HepG2 (cell line): ENCODE measurements at regions not wholly inside any gene's neighbourhood (a gene's known extent, or its start where the extent isn't known, plus 50 kb on each side); places are given as distances from the start of the nearest gene placed in this dataset.

Experiments
- ATAC-seq: fragments of 200-7000 bp; cut with Tn5 transposase; 3 replicates; pipeline ENCODE4 v1.9.1; 2020; ENCODE audit warnings: mild to moderate bottlenecking, moderate library complexity
- BruUV-seq: library from RNA; stranded (reverse); fragments of 400-500 nt; replicated peaks from 2 replicates; lab custom pipeline; 2021; lab: Mats Ljungman, UMichigan
- CTCF ChIA-PET: fragments of 300-600 bp; formaldehyde crosslinking; extraction: SDS; loops from one replicate; lab custom pipeline; 2021; ENCODE audit warnings: low total read pairs, inconsistent platforms, low intra/inter-chr PET ratio; lab: Yijun Ruan, JAX
- POLR2A ChIA-PET: fragments of 350-600 bp; sonication (Branson Sonifier 250); formaldehyde crosslinking; loops from one replicate; lab custom pipeline; 2020; ENCODE audit warnings: antibody characterized with exemption, inconsistent platforms; lab: Yijun Ruan, JAX
- DNase-seq: peaks from one replicate; pipeline ENCODE4 v3.0.0-alpha.2; 2015; ENCODE audit warnings: low spot score
- FAIRE-seq: peaks from 3 replicates; lab custom pipeline; 2011; peaks lifted over from hg19 to GRCh38; lab: Jason Lieb, UNC
- H2AFZ ChIP-seq: one replicate; pipeline ENCODE4 v1.6.1; 2011; ENCODE audit warnings: low read length, inconsistent platforms
- H3K27ac ChIP-seq: fragments of 300-600 bp; 3 replicates; pipeline ENCODE4 v1.8.0; 2011; ENCODE audit warnings: mixed run types, mild to moderate bottlenecking, mixed read lengths, low read length, inconsistent platforms; ENCODE audit not compliant: insufficient read depth; ENCODE audit errors: extremely low read length
- H3K27me3 ChIP-seq, 2 experiments: fragments of 200-600 bp in 1 of 2; 2 replicates in 1 of 2; 3 replicates in 1 of 2; pipeline versions ENCODE4 v1.6.0 to v1.8.0; 2011; ENCODE audit warnings: low read length in 2 of 2, mild to moderate bottlenecking in 2 of 2, moderate library complexity in 2 of 2, inconsistent platforms in 1 of 2; ENCODE audit not compliant: insufficient read depth in 2 of 2, control insufficient read depth in 1 of 2
- H3K36me3 ChIP-seq, 2 experiments: fragments of 200-600 bp in 1 of 2; replicated peaks in 1 of 2; 2 replicates in 1 of 2; 3 replicates in 1 of 2; pipeline versions ENCODE4 v1.5.1 to v1.8.0; 2011; ENCODE audit warnings: low read length in 2 of 2, inconsistent platforms in 1 of 2; ENCODE audit not compliant: insufficient read depth in 2 of 2, control insufficient read depth in 1 of 2
- H3K4me1 ChIP-seq: 2 replicates; pipeline ENCODE4 v1.5.1; 2012; ENCODE audit warnings: low read length, inconsistent platforms; ENCODE audit not compliant: insufficient read depth
- H3K4me2 ChIP-seq: 2 replicates; pipeline ENCODE4 v1.6.0; 2011; ENCODE audit warnings: low read depth, low read length, inconsistent platforms
- H3K4me3 ChIP-seq, 3 experiments: fragments of 200-600 bp in 1 of 3; sonication (generic), shearing (Covaris generic) in 1 of 3; replicated peaks in 1 of 3; 2 replicates each; pipeline ENCODE4 v1.5.1; 2011 to 2016; ENCODE audit warnings: low read length in 3 of 3, inconsistent platforms in 2 of 3, low read depth in 2 of 3, mild to moderate bottlenecking in 2 of 3, control low read depth in 1 of 3, mixed read lengths in 1 of 3; ENCODE audit not compliant: insufficient read depth in 1 of 3
- H3K79me2 ChIP-seq: one replicate; pipeline ENCODE4 v1.6.1; 2011; ENCODE audit warnings: low read length, inconsistent platforms; ENCODE audit not compliant: insufficient read depth
- H3K9ac ChIP-seq: 2 replicates; pipeline ENCODE4 v1.6.0; 2011; ENCODE audit warnings: mild to moderate bottlenecking, low read depth, low read length, inconsistent platforms; ENCODE audit not compliant: insufficient read depth
- H3K9me3 ChIP-seq: 2 replicates; pipeline ENCODE4 v1.5.1; 2012; ENCODE audit warnings: mild to moderate bottlenecking, low read length
- H4K20me1 ChIP-seq: 2 replicates; pipeline ENCODE4 v1.6.0; 2011; ENCODE audit warnings: inconsistent platforms, mild to moderate bottlenecking, low read length, moderate library complexity; ENCODE audit not compliant: insufficient read depth
- CTCF ChIP-seq: sonication (generic); formaldehyde crosslinking; IDR thresholded peaks from 2 replicates; pipeline ENCODE4 v1.5.0; 2020; ENCODE audit warnings: mild to moderate bottlenecking, missing genetic modification reagents, moderate library complexity
- HMG20B ChIP-seq: conservative IDR thresholded peaks from 2 replicates; pipeline ENCODE4 v1.6.1; 2016; ENCODE audit warnings: missing genetic modification reagents, missing compliant biosample characterization
- MYNN ChIP-seq: sonication (generic); formaldehyde crosslinking; IDR thresholded peaks from 2 replicates; pipeline ENCODE4 v1.4.0; 2020; ENCODE audit warnings: mild to moderate bottlenecking, low read depth, missing genetic modification reagents
- TEAD2 ChIP-seq: sonication (generic); formaldehyde crosslinking; IDR thresholded peaks from 2 replicates; pipeline ENCODE4 v1.9.0; 2021; ENCODE audit warnings: missing genetic modification reagents
- ZNF326 ChIP-seq: sonication (generic); formaldehyde crosslinking; IDR thresholded peaks from 2 replicates; pipeline ENCODE4 v1.4.0; 2020; ENCODE audit warnings: missing genetic modification reagents, borderline replicate concordance
- ZNF678 ChIP-seq: sonication (generic); formaldehyde crosslinking; IDR thresholded peaks from 2 replicates; pipeline ENCODE4 v1.4.0; 2020; ENCODE audit warnings: mild to moderate bottlenecking, missing genetic modification reagents
- WGBS: methylation state at CpG from one replicate; pipeline ENCODE4 v1.1.6; 2017; ENCODE audit warnings: low lambda C conversion rate; 5-methylcytosine and 5-hydroxymethylcytosine counted together
- in situ Hi-C: cut with HindIII; loops from 2 replicates; pipeline ENCODE4 v1.10.0; 2017; ENCODE audit warnings: low pct_unique_long_range_greater_than_20kb; ENCODE audit not compliant: extremely low pct_ligation_motif_present
- intact Hi-C: fragments of 100-400 bp; cut with micrococcal nuclease; formaldehyde crosslinking; loops from one replicate; pipeline ENCODE4 v1.10.0; 2022; ENCODE audit not compliant: unreplicated experiment

DNA sequence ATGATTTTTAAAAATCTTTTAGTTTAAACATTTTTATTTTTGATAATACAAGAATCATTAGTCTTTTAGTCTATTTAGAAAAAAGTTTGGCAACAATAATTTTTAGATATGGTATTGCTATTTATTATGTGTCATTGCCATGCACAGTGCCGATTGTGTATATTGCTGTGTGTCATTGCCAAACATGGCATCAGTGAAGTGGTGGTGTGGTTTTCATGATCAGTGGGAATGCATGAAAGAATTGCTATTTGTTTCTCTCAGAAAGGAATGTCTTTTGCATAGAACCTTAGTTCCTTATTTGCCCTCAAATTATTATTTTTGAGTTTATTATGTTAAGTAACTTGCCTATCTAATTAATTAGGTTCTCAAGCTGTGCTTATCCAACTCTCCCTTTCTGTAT lies 397.5 kb upstream of the PDE3A start:
- 25% methylated on average over 1 of the region's 1 CpG for WGBS
- intact Hi-C loops = no loop called here
- no peak for DNase-seq
- no peak for FAIRE-seq
- H4K20me1 ChIP-seq = no peaks in the 10 kb centered on the region
- ChIA-PET CTCF (no interaction called here), POLR2A (no interaction called here)
- no TSS peak for BruUV-seq
- ATAC-seq = no peak
- no peak overlapping the region for H3K27ac ChIP-seq
- H3K36me3 ChIP-seq = no peaks in the 10 kb centered on the region
- no peak overlapping the region for H3K4me3 ChIP-seq
- H3K27me3 ChIP-seq = no peaks in the 10 kb centered on the region
- no peak overlapping the region for H3K9ac ChIP-seq
- no peak overlapping the region for H3K4me2 ChIP-seq
- in situ Hi-C loops = no loop called here
- H2AFZ ChIP-seq = no peak overlapping the region
- no peaks in the 10 kb centered on the region for H3K79me2 ChIP-seq
- H3K4me1 ChIP-seq = no peaks in the 10 kb centered on the region
- TF ChIP-seq ZNF678 (no peak), MYNN (CRISPR knock-in tag) (no peak)
- no peaks in the 10 kb centered on the region for H3K9me3 ChIP-seq

DNA sequence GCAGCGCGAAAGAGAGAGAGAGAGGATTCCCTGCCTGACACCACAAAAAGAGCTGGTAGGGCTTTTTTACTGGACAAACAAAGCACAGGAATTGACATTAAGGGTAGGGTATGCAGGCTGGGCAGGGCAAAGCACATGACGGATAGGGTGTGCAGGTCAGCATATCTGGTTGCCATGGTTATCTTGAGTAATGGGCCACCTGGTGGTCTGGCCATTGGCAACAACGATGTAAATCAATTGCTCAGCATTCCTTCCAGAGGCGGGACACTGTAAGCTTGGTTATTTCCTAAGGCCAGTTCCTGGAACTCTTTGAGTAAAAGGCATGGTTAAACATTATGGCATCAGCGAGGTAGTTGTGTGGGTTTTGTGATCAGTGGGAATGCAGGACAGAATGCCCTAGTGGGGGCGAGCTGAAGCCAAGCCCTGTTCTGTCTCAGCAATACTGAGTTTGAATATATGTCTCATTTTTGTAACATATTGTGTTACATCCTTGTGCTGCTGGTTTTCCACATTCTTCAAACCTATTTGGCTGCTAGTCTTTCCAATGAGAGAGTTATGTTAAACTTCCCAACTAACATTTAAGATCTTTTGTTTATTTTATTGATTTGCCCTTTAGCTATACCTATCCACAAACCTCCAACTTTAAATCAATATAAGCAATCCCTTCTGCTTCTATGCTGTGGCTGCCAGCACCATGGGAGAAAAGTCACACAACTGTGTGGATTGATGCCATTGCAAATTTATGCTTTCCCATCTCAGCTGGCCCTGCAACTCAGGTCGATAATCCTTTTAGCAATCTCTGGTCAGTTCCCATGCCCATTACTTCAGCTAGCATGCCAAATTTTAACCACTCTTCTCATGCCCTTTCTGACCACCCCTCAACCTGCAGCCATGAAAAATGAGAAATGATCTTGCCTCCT lies 396.7 kb upstream of the PDE3A start:
- no peak overlapping the region for H2AFZ ChIP-seq
- BruUV-seq = no TSS peak
- FAIRE-seq (no peak), DNase-seq (peak; percentile 5), ATAC-seq (peak; percentile 67; the same call in 2 of the 3 replicates)
- TF ChIP-seq HMG20B (CRISPR knock-in tag) (no peak), CTCF (CRISPR knock-in tag) (0 out of 2 replicates have a peak, but pooled peaks have one; percentile 17), ZNF326 (CRISPR knock-in tag) (no peak), TEAD2 (CRISPR knock-in tag) (no peak)
- ChIA-PET POLR2A (no interaction called here), CTCF (no interaction called here)
- no peak overlapping the region for H3K4me3 ChIP-seq
- H3K4me2 ChIP-seq = no peak overlapping the region
- no peaks in the 10 kb centered on the region for H3K36me3 ChIP-seq
- intact Hi-C loops (no loop called here), in situ Hi-C loops (no loop called here)
- H3K4me1 ChIP-seq = no peaks in the 10 kb centered on the region
- H3K9me3 ChIP-seq = no peaks in the 10 kb centered on the region
- 18% methylated on average over 8 of the region's 8 CpGs for whole genome bisulfite sequencing
- H3K27me3 ChIP-seq = no peaks in the 10 kb centered on the region
- no peak overlapping the region for H3K9ac ChIP-seq
- no peak overlapping the region for H3K27ac ChIP-seq
- H3K79me2 ChIP-seq = no peaks in the 10 kb centered on the region
- H4K20me1 ChIP-seq = no peaks in the 10 kb centered on the region
